Loucy (cell line): ENCODE measurements at regions not wholly inside any gene's neighbourhood (a gene's known extent, or its start where the extent isn't known, plus 50 kb on each side); places are given as distances from the start of the nearest gene placed in this dataset.

Experiments used
- H2AFZ ChIP-seq: fragments of 200-600 bp; sonication (generic); 2 replicates; pipeline ENCODE4 v1.6.0; 2016; ENCODE audit warnings: antibody characterized with exemption, mild to moderate bottlenecking, low read length, moderate library complexity
- H3F3A ChIP-seq: fragments of 200-600 bp; 2 replicates; pipeline ENCODE4 v1.6.0; 2016; ENCODE audit warnings: antibody characterized with exemption, low read depth, mild to moderate bottlenecking
- H3K27me3 ChIP-seq: fragments of 200-600 bp; sonication (generic); 2 replicates; pipeline ENCODE4 v1.6.1; 2014; ENCODE audit warnings: low read length, mild to moderate bottlenecking; ENCODE audit not compliant: insufficient read depth, poor library complexity, severe bottlenecking
- H3K36me3 ChIP-seq: fragments of 200-600 bp; sonication (generic); 2 replicates; pipeline ENCODE4 v1.6.1; 2016; ENCODE audit warnings: low read length; ENCODE audit not compliant: insufficient read depth
- H3K4me1 ChIP-seq: fragments of 200-600 bp; sonication (generic); 2 replicates; pipeline ENCODE4 v1.5.1; 2014; ENCODE audit warnings: low read length, mild to moderate bottlenecking; ENCODE audit not compliant: insufficient read depth, poor library complexity, severe bottlenecking
- H3K4me2 ChIP-seq: fragments of 200-600 bp; sonication (generic); 2 replicates; pipeline ENCODE4 v1.6.0; 2014; ENCODE audit warnings: antibody characterized with exemption, low read length, low read depth, mild to moderate bottlenecking; ENCODE audit not compliant: poor library complexity, severe bottlenecking
- H3K4me3 ChIP-seq: fragments of 200-600 bp; sonication (generic); 2 replicates; pipeline ENCODE4 v1.5.1; 2014; ENCODE audit warnings: low read length, mild to moderate bottlenecking, mixed read lengths; ENCODE audit not compliant: poor library complexity, severe bottlenecking
- H3K79me2 ChIP-seq: fragments of 200-600 bp; sonication (generic); 2 replicates; pipeline ENCODE4 v1.6.1; 2014; ENCODE audit warnings: low read length; ENCODE audit not compliant: insufficient read depth
- H3K9ac ChIP-seq: fragments of 200-600 bp; sonication (generic); 2 replicates; pipeline ENCODE4 v1.6.0; 2014; ENCODE audit warnings: mild to moderate bottlenecking, low read depth, low read length, moderate library complexity; ENCODE audit not compliant: poor library complexity, severe bottlenecking
- H3K9me2 ChIP-seq: fragments of 200-600 bp; sonication (generic); replicated peaks from 2 replicates; pipeline ENCODE4 v1.6.1; 2016; ENCODE audit warnings: low read depth, low read length, mixed read lengths
- H3K9me3 ChIP-seq: fragments of 200-600 bp; sonication (generic); 2 replicates; pipeline ENCODE4 v1.6.1; 2014; ENCODE audit warnings: mild to moderate bottlenecking, antibody characterized with exemption, low read length, low read depth; ENCODE audit not compliant: insufficient read depth
- H4K20me1 ChIP-seq: fragments of 200-600 bp; sonication (generic); 2 replicates; pipeline ENCODE4 v1.6.0; 2014; ENCODE audit warnings: antibody characterized with exemption, low read length, mild to moderate bottlenecking; ENCODE audit not compliant: insufficient read depth, poor library complexity, severe bottlenecking
- EZH2phosphoT487 ChIP-seq: fragments of 200-600 bp; IDR thresholded peaks from 2 replicates; pipeline ENCODE4 v1.6.1; 2018; ENCODE audit warnings: antibody characterized with exemption, mild to moderate bottlenecking, moderate library complexity, borderline replicate concordance
- TF ChIP-seq, protein P1 (sequence below): fragments of 200-600 bp; sonication (generic); conservative IDR thresholded peaks from 2 replicates; pipeline ENCODE4 v1.5.1; 2014; ENCODE audit warnings: mild to moderate bottlenecking, antibody characterized with exemption, low read length

DNA sequence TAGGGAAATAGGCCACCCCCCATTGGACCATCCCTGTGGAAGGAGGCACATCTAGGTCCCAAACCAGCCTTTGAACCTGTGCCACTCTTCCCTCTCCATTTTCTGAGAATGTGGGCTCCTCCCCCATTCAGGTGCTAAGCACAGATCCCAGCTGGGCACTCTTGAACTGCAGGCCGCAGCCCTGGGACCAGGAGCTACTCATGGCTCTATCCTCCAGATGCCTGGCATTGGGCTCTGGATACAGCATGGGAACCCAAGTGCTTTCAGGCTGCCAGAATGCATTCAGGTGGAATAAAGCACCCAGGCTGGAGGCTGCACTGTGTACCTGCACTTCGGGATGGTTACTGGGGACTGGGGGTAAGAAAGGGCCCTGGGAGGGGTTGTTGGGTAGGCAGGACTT lies 1372.3 kb upstream of the SPRY2 start:
- no peak for TF ChIP-seq EZH2phosphoT487
- TF ChIP-seq, protein P1, sequence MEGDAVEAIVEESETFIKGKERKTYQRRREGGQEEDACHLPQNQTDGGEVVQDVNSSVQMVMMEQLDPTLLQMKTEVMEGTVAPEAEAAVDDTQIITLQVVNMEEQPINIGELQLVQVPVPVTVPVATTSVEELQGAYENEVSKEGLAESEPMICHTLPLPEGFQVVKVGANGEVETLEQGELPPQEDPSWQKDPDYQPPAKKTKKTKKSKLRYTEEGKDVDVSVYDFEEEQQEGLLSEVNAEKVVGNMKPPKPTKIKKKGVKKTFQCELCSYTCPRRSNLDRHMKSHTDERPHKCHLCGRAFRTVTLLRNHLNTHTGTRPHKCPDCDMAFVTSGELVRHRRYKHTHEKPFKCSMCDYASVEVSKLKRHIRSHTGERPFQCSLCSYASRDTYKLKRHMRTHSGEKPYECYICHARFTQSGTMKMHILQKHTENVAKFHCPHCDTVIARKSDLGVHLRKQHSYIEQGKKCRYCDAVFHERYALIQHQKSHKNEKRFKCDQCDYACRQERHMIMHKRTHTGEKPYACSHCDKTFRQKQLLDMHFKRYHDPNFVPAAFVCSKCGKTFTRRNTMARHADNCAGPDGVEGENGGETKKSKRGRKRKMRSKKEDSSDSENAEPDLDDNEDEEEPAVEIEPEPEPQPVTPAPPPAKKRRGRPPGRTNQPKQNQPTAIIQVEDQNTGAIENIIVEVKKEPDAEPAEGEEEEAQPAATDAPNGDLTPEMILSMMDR, result no peak
- H3K27me3 ChIP-seq, result no peaks in the 10 kb centered on the region
- H4K20me1 ChIP-seq, result no peaks in the 10 kb centered on the region
- no peaks in the 10 kb centered on the region for H3K79me2 ChIP-seq
- H3K9ac ChIP-seq, result no peak overlapping the region
- H3K9me2 ChIP-seq, result no peaks in the 10 kb centered on the region
- no peaks in the 10 kb centered on the region for H3F3A ChIP-seq
- no peaks in the 10 kb centered on the region for H3K4me1 ChIP-seq
- H3K4me2 ChIP-seq, result no peak overlapping the region
- H2AFZ ChIP-seq, result no peak overlapping the region
- H3K4me3 ChIP-seq, result no peak overlapping the region
- no peaks in the 10 kb centered on the region for H3K9me3 ChIP-seq
- no peaks in the 10 kb centered on the region for H3K36me3 ChIP-seq

DNA sequence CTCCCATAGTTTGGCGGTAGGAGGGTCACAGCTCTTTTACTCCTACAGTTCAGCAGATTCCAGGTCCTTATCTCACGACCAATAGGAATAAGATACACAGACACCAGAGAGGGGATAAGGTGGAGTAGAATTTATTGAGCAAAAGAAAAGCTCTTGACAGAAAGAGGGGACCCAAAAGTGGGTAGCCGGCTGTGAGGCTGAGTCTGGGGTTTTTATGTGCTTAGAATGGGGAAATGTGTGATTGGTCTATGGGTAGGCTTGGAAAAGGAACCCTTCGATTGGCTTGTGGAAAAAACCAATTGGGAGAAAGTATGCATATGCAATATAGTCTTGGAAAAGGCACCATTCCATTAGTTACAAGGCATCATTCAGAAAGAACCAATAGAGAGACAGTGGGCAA lies 1356.9 kb upstream of the SPRY2 start:
- Histone ChIP-seq H3K9me2 (no peaks in the 10 kb centered on the region), H4K20me1 (no peaks in the 10 kb centered on the region), H3K4me1 (no peaks in the 10 kb centered on the region), H3K27me3 (no peaks in the 10 kb centered on the region), H3F3A (no peaks in the 10 kb centered on the region), H3K4me3 (no peak overlapping the region), H3K9ac (no peak overlapping the region), H3K36me3 (no peaks in the 10 kb centered on the region), H2AFZ (no peak overlapping the region), H3K79me2 (no peaks in the 10 kb centered on the region), H3K9me3 (no peaks in the 10 kb centered on the region), H3K4me2 (no peak overlapping the region)
- TF ChIP-seq EZH2phosphoT487, result no peak
- TF ChIP-seq, protein P1, result no peak

DNA sequence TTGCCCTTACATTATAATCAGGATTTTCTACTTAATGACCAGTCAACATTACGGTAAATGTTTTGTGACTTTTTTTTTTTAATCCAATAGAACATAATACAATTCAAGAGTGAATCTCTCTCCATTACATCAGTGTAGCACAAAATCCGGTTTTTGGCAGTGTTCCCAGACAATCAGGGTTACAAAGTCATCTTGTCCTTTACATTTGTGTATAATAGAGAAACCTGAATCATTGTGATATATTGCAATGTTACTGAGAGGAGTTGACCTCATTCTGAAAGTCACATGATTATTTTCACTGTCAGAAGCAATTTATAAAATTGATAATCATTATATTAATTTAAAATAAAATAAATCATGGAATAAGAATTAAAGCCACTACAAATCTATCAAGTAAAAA lies 1346.0 kb upstream of the SPRY2 start:
- Histone ChIP-seq H3K79me2 (no peaks in the 10 kb centered on the region), H3K9ac (no peak overlapping the region)

More for the DNA sequence above, 1346.0 kb upstream of the SPRY2 start:
- Histone ChIP-seq H3K9me3 (no peaks in the 10 kb centered on the region), H3F3A (no peaks in the 10 kb centered on the region), H2AFZ (no peak overlapping the region), H3K4me2 (no peak overlapping the region), H3K4me3 (no peak overlapping the region), H4K20me1 (no peaks in the 10 kb centered on the region), H3K27me3 (no peaks in the 10 kb centered on the region), H3K36me3 (no peaks in the 10 kb centered on the region), H3K9me2 (no peaks in the 10 kb centered on the region), H3K4me1 (no peaks in the 10 kb centered on the region)
- TF ChIP-seq EZH2phosphoT487, result no peak
- TF ChIP-seq, protein P1, result no peak
